ENCODE measurements at regions not wholly inside any gene's neighbourhood (a gene's known extent, or its start where the extent isn't known, plus 50 kb on each side); places are given as distances from the start of the nearest gene placed in this dataset.

GRCh38 chr2:239626961-239627592 is 226.3 kb upstream of the HDAC4 start:
- Mint-ChIP-seq H3K4me3 (ENCODE audit: low read depth, unreplicated experiment) (no peak overlapping the region), H3K36me3 (ENCODE audit: insufficient read depth, unreplicated experiment) (no peaks in the 10 kb centered on the region), H3K27ac (ENCODE audit: unreplicated experiment) (no peak overlapping the region), H3K9me3 (ENCODE audit: low read depth, unreplicated experiment) (peaks cover 7% of the 10 kb centered on the region), H3K4me1 (ENCODE audit: low read depth, unreplicated experiment) (no peaks in the 10 kb centered on the region), H3K27me3 (ENCODE audit: unreplicated experiment) (peaks cover 46% of the 10 kb centered on the region)
- CTCF ChIA-PET, result interaction anchor here (1.2 kb wide), 1 partner anchor 10 kb away, joined by 3 read pairs; no protein-coding TSS in a partner anchor
- BruUV-seq (replicated peaks), result no TSS peak
- DNase-seq, result no peak
- TF ChIP-seq CTCF (IDR thresholded peaks at IDR 0.05; ENCODE audit: unreplicated experiment), result no peak
- intact Hi-C loops (cut with micrococcal nuclease; ENCODE audit: unreplicated experiment), result no loop called here

GRCh38 chr2:239625971-239626734 is 225.3 kb upstream of the HDAC4 start:
- Mint-ChIP-seq H3K36me3 (ENCODE audit: insufficient read depth, unreplicated experiment) (no peaks in the 10 kb centered on the region), H3K4me3 (ENCODE audit: low read depth, unreplicated experiment) (no peak overlapping the region), H3K27ac (ENCODE audit: unreplicated experiment) (no peak overlapping the region), H3K9me3 (ENCODE audit: low read depth, unreplicated experiment) (peaks cover 7% of the 10 kb centered on the region), H3K27me3 (ENCODE audit: unreplicated experiment) (peaks cover 55% of the 10 kb centered on the region), H3K4me1 (ENCODE audit: low read depth, unreplicated experiment) (no peaks in the 10 kb centered on the region)
- intact Hi-C loops (cut with micrococcal nuclease; ENCODE audit: unreplicated experiment), result no loop called here
- no peak for DNase-seq
- CTCF ChIA-PET, result interaction anchor here (1.2 kb wide), 1 partner anchor 9 kb away, joined by 3 read pairs; no protein-coding TSS in a partner anchor
- no peak for TF ChIP-seq CTCF (IDR thresholded peaks at IDR 0.05; ENCODE audit: unreplicated experiment)
- no TSS peak for BruUV-seq (replicated peaks)

GRCh38 chr2:239625156-239625845 is 224.5 kb upstream of the HDAC4 start:
- Mint-ChIP-seq H3K4me3 (ENCODE audit: low read depth, unreplicated experiment) (no peak overlapping the region), H3K36me3 (ENCODE audit: insufficient read depth, unreplicated experiment) (no peaks in the 10 kb centered on the region), H3K27ac (ENCODE audit: unreplicated experiment) (no peak overlapping the region), H3K27me3 (ENCODE audit: unreplicated experiment) (peaks cover 56% of the 10 kb centered on the region), H3K4me1 (ENCODE audit: low read depth, unreplicated experiment) (no peaks in the 10 kb centered on the region), H3K9me3 (ENCODE audit: low read depth, unreplicated experiment) (peaks cover 7% of the 10 kb centered on the region)
- no TSS peak for BruUV-seq (replicated peaks)
- no peak for DNase-seq
- no peak for TF ChIP-seq CTCF (IDR thresholded peaks at IDR 0.05; ENCODE audit: unreplicated experiment)
- intact Hi-C loops (cut with micrococcal nuclease; ENCODE audit: unreplicated experiment), result no loop called here
- CTCF ChIA-PET, result no interaction called here

GRCh38 chr2:239621611-239622010 is 220.8 kb upstream of the HDAC4 start:
- Mint-ChIP-seq H3K27me3 (ENCODE audit: unreplicated experiment) (peaks cover 47% of the 10 kb centered on the region), H3K36me3 (ENCODE audit: insufficient read depth, unreplicated experiment) (no peaks in the 10 kb centered on the region), H3K9me3 (ENCODE audit: low read depth, unreplicated experiment) (peaks cover 7% of the 10 kb centered on the region), H3K27ac (ENCODE audit: unreplicated experiment) (no peak overlapping the region), H3K4me3 (ENCODE audit: low read depth, unreplicated experiment) (no peak overlapping the region), H3K4me1 (ENCODE audit: low read depth, unreplicated experiment) (no peaks in the 10 kb centered on the region)
- DNase-seq, result no peak
- intact Hi-C loops (cut with micrococcal nuclease; ENCODE audit: unreplicated experiment), result no loop called here
- no TSS peak for BruUV-seq (replicated peaks)
- TF ChIP-seq CTCF (IDR thresholded peaks at IDR 0.05; ENCODE audit: unreplicated experiment), result no peak
- CTCF ChIA-PET, result no interaction called here
